HG02623 (cell line): ENCODE measurements at regions not wholly inside any gene's neighbourhood (a gene's known extent, or its start where the extent isn't known, plus 50 kb on each side); places are given as distances from the start of the nearest gene placed in this dataset.

Experiments used
- ATAC-seq: cut with Tn5 transposase; IDR thresholded peaks from one replicate; pipeline ENCODE4 v1.9.1; 2021; ENCODE audit warnings: moderate library complexity; ENCODE audit not compliant: unreplicated experiment

- ATAC-seq: no peak
These were observed 540.0 kb downstream of the RERGL start for GRCh38 chr12:17550011-17550410.

DNA sequence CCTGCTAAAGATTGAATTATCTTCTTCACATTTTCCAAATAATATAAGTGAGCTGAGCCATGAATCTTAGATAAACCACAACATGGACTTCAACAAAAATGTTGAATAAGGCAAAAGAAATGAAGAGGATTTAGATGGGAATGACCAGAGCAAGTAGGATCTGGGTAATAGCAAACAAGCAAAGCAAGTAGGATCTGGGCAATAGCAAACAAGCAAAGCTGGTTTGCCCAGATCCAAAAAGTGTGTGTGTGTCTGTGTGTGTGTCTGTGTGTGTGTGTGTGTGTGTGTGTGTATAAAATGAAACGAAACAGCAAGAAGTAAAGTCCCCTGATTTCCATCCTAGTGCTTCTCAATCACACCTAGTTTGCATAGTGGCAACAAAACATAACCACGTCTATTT lies 549.1 kb downstream of the RERGL start:
- ATAC-seq: no peak

DNA sequence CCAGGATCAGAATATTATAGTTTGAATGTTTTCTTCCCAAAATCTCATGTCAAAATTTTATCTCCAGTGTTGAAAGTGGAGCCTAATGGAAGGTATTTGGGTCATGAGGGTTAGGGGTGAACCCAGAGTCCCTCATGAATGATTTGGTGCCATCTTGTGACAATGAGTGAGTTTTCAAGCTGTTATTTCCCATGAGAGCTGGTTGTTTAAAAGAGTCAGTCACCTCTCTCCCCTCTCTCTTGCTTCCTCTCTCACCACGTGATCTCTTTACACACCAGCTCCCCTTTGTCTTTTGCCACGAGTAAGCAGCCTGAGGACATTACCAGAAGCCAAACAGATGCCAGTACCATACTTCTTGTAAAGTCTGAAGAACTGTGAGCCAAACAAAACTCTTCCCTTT lies 561.6 kb downstream of the RERGL start:
- no peak for ATAC-seq

- no peak for ATAC-seq
These were observed 563.0 kb downstream of the RERGL start for GRCh38 chr12:17527021-17527420.

- no peak for ATAC-seq
These were observed 578.6 kb downstream of the RERGL start for GRCh38 chr12:17511369-17511768.

- ATAC-seq: no peak
These were observed 582.7 kb downstream of the RERGL start for GRCh38 chr12:17507336-17507735.

- ATAC-seq: no peak
These were observed 586.3 kb downstream of the RERGL start for GRCh38 chr12:17503742-17504141.

DNA sequence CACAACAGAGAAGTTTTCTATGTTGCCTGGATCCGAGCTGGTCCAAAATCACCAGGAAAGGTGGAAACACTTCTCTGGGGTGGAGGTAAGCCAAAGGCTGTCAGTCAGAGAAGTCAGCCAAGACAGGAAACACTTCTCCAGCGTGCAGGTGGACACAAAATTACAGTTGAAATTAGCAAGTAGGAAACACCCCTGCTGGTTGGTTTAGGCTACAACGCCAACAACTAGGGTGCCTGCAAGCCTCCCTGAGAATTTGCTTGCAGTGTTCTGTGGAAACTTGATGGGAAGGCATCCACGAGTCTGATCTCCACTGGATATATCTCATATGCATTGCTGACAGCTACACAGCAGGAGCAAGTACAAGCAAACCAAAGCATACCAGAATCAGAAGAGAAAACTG lies 600.5 kb downstream of the RERGL start:
- ATAC-seq: no peak

GRCh38 chr12:17478908-17479673 lies 610.9 kb downstream of the RERGL start:
- ATAC-seq: no peak

DNA sequence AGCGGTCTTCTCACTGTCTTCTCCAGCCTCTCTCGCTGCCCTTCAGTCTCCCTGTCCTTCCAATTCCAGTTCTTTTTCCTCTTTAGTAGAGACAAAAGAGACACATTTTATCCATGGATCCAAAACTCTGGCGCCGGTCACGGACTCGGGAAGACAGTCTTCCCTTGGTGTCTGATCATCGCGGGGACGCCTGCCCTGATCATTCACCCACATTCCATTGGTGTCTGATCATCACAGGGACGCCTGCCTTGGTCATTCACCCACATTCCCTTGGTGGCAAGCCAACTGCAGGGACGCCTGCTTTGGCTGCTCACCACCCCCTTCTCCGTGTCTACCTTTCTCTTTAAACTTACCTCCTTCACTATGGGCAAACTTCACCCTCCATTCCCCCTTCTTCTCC lies 619.5 kb downstream of the RERGL start:
- no peak for ATAC-seq

DNA sequence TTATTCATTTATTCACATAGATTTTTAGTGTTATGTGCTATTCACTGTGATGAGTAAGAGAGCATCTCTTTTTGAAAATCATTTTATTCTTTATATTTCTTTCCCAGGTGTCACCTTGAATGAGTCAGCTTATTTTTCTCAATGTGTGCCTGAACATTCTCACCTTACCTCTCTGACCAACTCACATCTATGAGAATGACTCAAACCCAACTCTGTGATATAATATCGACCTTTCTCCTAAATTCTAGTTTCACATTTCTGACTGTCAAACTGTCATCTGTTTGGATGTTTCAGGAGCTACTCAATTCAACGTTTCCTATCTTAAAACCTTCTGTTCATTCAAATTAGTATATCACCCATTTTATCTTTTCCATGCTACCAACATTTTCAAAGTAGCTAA lies 630.8 kb downstream of the RERGL start:
- ATAC-seq: no peak

DNA sequence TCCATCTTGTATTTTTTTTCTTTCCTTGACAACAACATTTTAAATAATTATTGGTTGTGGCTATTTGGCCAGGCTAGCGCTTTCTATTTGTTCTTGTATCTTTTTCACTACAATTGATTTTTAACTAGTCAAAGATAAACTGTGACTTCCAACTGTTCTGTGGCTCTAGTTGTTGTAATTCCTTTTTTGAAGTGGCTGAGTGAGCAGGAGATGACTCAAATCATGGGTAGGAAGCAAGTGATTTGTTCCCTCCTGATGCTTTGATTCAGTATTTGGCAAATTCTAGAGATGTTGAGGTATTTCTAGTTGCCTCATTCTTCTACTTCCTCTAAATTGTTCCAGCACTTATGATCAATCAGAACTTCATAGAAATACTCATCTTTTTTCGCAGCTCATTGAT lies 633.5 kb downstream of the RERGL start:
- ATAC-seq: no peak

DNA sequence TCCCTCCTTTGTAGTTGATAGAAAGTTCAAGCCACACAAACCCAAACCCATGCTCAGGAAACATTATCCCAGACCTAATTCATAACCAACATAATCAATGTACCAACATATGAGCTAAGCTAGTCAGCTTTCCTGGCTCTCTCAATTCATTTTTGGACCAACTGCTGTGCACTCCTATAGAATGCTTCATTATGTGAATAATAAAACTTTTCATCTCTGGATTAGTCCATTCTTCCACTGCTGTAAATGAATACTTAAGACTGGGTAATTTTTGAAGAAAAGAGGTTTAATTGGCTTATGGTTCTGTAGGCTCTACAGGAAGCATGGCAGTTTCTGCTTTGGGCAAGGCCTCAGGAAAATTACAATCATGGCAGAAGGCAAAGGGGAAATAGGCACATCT lies 651.9 kb downstream of the RERGL start:
- ATAC-seq: no peak

DNA sequence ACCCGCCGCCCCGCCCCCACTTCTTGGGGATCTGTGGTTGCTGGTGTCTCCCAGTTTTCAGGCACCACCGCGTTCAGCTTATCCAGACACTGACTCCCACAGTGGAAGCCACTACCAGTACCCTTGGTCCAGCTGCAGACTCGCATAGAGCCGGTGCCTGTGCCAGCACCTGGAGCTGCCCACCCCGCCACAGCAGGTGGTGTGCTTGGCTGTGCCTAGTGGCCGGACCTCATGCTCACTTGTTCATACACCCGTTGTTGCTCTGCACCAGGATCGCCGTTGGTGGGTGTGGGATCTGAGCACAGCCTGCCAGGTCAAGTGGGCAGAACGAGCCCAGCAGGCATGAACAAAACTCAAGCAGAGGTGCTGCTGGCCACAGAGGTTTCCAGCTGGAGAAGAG lies 673.2 kb downstream of the RERGL start:
- ATAC-seq: no peak

DNA sequence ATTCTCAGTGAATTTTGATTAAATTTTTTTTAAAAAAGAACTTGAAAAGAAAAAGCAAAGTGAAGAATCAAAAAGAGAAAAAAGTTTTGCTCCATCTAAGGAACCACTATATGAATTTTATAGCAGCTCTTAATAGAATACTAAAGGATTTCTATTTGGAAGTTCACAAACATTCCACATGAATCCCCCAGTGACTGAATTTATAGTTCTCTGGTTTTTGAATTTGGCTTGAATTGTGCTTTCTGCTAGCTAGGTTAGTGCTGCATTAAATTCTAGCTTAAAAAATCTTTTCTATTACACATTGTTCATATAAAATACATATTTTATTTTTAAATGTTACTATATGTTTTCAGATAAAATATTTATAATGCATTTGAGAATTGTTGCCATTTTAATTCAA lies 675.4 kb downstream of the RERGL start:
- no peak for ATAC-seq

DNA sequence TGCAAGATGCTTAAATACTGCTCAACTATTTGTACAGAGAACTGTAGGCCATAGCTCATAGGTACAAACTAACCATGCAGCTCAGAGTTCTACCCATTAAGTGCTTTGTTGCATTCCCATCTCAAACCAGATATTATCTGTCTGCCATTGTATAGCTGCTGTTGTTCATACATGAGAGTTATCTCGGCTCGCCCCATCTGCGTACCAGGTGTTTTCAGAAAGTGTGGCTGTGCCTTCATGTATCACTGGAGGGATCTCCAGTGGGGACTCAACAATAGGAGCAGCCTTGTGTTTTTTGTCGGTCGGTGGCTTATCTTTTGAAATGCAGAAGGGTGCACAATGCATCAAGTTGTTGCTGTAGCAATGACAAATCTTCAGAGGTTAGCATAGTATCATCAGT lies 678.3 kb downstream of the RERGL start:
- no peak for ATAC-seq

- ATAC-seq: no peak
These were observed 701.3 kb downstream of the RERGL start for GRCh38 chr12:17388679-17389078.

DNA sequence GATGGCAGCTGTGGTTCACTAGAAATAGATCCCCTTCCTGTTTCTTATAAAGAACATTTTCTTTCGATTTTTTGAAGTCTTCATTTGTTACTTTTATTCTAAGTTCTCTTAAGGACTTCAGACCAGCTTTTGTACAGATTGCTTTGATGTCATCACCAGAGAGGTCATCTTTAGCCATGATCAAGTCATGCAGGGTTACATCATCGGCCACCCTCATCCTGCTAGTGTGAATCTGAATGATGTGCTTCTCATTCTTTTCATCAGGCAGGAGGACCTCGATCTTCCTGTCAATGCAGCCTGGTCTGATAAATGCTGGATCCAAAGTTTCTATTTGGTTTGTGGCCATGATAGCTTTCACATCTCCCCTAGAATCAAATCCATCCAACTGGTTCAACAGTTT lies 706.7 kb downstream of the RERGL start:
- ATAC-seq: no peak

- no peak for ATAC-seq
These were observed 708.8 kb downstream of the RERGL start for GRCh38 chr12:17381211-17381610.

DNA sequence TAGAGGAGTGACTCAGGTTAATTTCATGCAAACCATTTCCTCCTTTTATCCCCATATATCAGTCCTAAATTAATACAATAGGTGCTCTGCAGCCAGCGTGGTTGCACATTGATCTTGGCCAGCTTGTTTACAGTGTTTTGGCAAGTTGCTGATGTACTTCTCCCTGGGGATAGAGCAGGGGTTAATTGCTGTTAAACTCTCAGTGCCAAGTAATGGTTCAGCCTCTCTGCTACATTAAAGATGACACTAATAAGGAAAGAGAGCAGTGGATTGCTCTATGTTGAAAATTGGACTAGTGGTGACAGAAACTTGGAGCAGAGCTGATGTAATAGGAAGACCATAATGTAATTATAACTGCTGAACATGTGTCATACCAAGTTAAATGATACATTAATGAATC lies 717.5 kb downstream of the RERGL start:
- no peak for ATAC-seq

GRCh38 chr12:17371491-17372215 lies 718.3 kb downstream of the RERGL start:
- no peak for ATAC-seq

GRCh38 chr12:17370621-17371020 lies 719.4 kb downstream of the RERGL start:
- ATAC-seq: no peak

GRCh38 chr12:17369556-17369955 lies 720.4 kb downstream of the RERGL start:
- no peak for ATAC-seq
